HG03060 (cell line): ENCODE measurements at regions not wholly inside any gene's neighbourhood (a gene's known extent, or its start where the extent isn't known, plus 50 kb on each side); places are given as distances from the start of the nearest gene placed in this dataset.

Experiments
- ATAC-seq: cut with Tn5 transposase; IDR thresholded peaks from one replicate; pipeline ENCODE4 v1.9.1; 2021; ENCODE audit warnings: low read depth, moderate number of reproducible peaks; ENCODE audit not compliant: unreplicated experiment

- no peak for ATAC-seq
Observed at GRCh38 chr1:101652484-101652883, 344.2 kb downstream of the OLFM3 start.

- no peak for ATAC-seq
Observed at GRCh38 chr1:101653482-101653946, 343.2 kb downstream of the OLFM3 start.

GRCh38 chr1:101664726-101665125 lies 332.0 kb downstream of the OLFM3 start:
- no peak for ATAC-seq

- no peak for ATAC-seq
Observed at GRCh38 chr1:101667761-101668160, 329.0 kb downstream of the OLFM3 start.

- no peak for ATAC-seq
Observed at GRCh38 chr1:101683136-101683535, 313.6 kb downstream of the OLFM3 start.

GRCh38 chr1:101683561-101683960 lies 313.2 kb downstream of the OLFM3 start:
- ATAC-seq: no peak

GRCh38 chr1:101697072-101697471 lies 299.7 kb downstream of the OLFM3 start:
- no peak for ATAC-seq

GRCh38 chr1:101698681-101699080 lies 298.0 kb downstream of the OLFM3 start:
- ATAC-seq: no peak

GRCh38 chr1:101704895-101705294 lies 291.8 kb downstream of the OLFM3 start:
- no peak for ATAC-seq

- no peak for ATAC-seq
Observed at GRCh38 chr1:101706366-101706765, 290.4 kb downstream of the OLFM3 start.

GRCh38 chr1:101709721-101710120 lies 287.0 kb downstream of the OLFM3 start:
- ATAC-seq: no peak

- ATAC-seq: no peak
Observed at GRCh38 chr1:101713760-101714159, 283.0 kb downstream of the OLFM3 start.

- no peak for ATAC-seq
Observed at GRCh38 chr1:101723415-101723814, 273.3 kb downstream of the OLFM3 start.

- no peak for ATAC-seq
Observed at GRCh38 chr1:101728029-101728428, 268.7 kb downstream of the OLFM3 start.

- ATAC-seq: no peak
Observed at GRCh38 chr1:101730559-101730958, 266.2 kb downstream of the OLFM3 start.

GRCh38 chr1:101732261-101732660 lies 264.5 kb downstream of the OLFM3 start:
- ATAC-seq: no peak

- ATAC-seq: no peak
Observed at GRCh38 chr1:101733340-101733739, 263.4 kb downstream of the OLFM3 start.

- ATAC-seq: no peak
Observed at GRCh38 chr1:101738475-101738874, 258.3 kb downstream of the OLFM3 start.

GRCh38 chr1:101739146-101739545 lies 257.6 kb downstream of the OLFM3 start:
- no peak for ATAC-seq

GRCh38 chr1:101739826-101740330 lies 256.8 kb downstream of the OLFM3 start:
- ATAC-seq: no peak

- ATAC-seq: no peak
Observed at GRCh38 chr1:101741910-101742309, 254.8 kb downstream of the OLFM3 start.

- ATAC-seq: no peak
Observed at GRCh38 chr1:101742509-101742908, 254.2 kb downstream of the OLFM3 start.
